Sigmoid colon (tissue), 4 donors: ENCODE measurements at regions not wholly inside any gene's neighbourhood (a gene's known extent, or its start where the extent isn't known, plus 50 kb on each side); places are given as distances from the start of the nearest gene placed in this dataset.

Experiments
- CTCF ChIP-seq, 4 experiments: fragments of 450-650 bp in 3 of 4; fragments of 200-600 bp in 1 of 4; IDR thresholded peaks; one replicate each; pipeline ENCODE4 v1.5.1; 2016 to 2019; ENCODE audit warnings: antibody characterized with exemption in 4 of 4, mild to moderate bottlenecking in 3 of 4, moderate library complexity in 2 of 4
- POLR2AphosphoS5 ChIP-seq, 4 donors: sonication (generic); formaldehyde crosslinking; IDR thresholded peaks; one replicate each; pipeline ENCODE4 v1.6.1; 2017; ENCODE audit warnings: antibody characterized with exemption in 4 of 4

GRCh38 chr14:45877981-45878380 is 625.0 kb upstream of the MIS18BP1 start:
- TF ChIP-seq CTCF (IDR thresholded peaks at IDR 0.05) = no peak
- no peak for TF ChIP-seq POLR2AphosphoS5 (IDR thresholded peaks at IDR 0.05)
